GM19455 (cell line): ENCODE measurements at regions not wholly inside any gene's neighbourhood (a gene's known extent, or its start where the extent isn't known, plus 50 kb on each side); places are given as distances from the start of the nearest gene placed in this dataset.

Experiments
- ATAC-seq: cut with Tn5 transposase; IDR thresholded peaks from one replicate; pipeline ENCODE4 v1.9.1; 2021; ENCODE audit not compliant: unreplicated experiment

- no peak for ATAC-seq
These were observed 273.3 kb upstream of the SEMA6A start for GRCh38 chr5:116847960-116848359.

- no peak for ATAC-seq
These were observed 269.4 kb upstream of the SEMA6A start for GRCh38 chr5:116844015-116844414.

- no peak for ATAC-seq
These were observed 267.9 kb upstream of the SEMA6A start for GRCh38 chr5:116842514-116842961.

- no peak for ATAC-seq
These were observed 267.1 kb upstream of the SEMA6A start for GRCh38 chr5:116841734-116842133.

GRCh38 chr5:116838011-116838536, 263.5 kb upstream of the SEMA6A start:
- ATAC-seq, result no peak

GRCh38 chr5:116834796-116835515, 260.3 kb upstream of the SEMA6A start:
- no peak for ATAC-seq

- no peak for ATAC-seq
These were observed 255.5 kb upstream of the SEMA6A start for GRCh38 chr5:116830079-116830478.

GRCh38 chr5:116827078-116827477, 252.5 kb upstream of the SEMA6A start:
- ATAC-seq, result no peak

GRCh38 chr5:116825486-116825885, 250.9 kb upstream of the SEMA6A start:
- ATAC-seq, result no peak

- ATAC-seq, result no peak
These were observed 250.3 kb upstream of the SEMA6A start for GRCh38 chr5:116824751-116825438.

- ATAC-seq, result no peak
These were observed 240.2 kb upstream of the SEMA6A start for GRCh38 chr5:116814626-116815385.

GRCh38 chr5:116813906-116814305, 239.3 kb upstream of the SEMA6A start:
- ATAC-seq, result no peak

GRCh38 chr5:116813356-116813755, 238.7 kb upstream of the SEMA6A start:
- no peak for ATAC-seq

GRCh38 chr5:116810951-116811350, 236.3 kb upstream of the SEMA6A start:
- ATAC-seq, result no peak

- ATAC-seq, result no peak
These were observed 232.2 kb upstream of the SEMA6A start for GRCh38 chr5:116806836-116807235.

- no peak for ATAC-seq
These were observed 224.8 kb upstream of the SEMA6A start for GRCh38 chr5:116799401-116799800.

- no peak for ATAC-seq
These were observed 220.6 kb upstream of the SEMA6A start for GRCh38 chr5:116795189-116795588.

GRCh38 chr5:116789522-116789921, 214.9 kb upstream of the SEMA6A start:
- no peak for ATAC-seq

GRCh38 chr5:116788851-116789403, 214.3 kb upstream of the SEMA6A start:
- ATAC-seq, result no peak

- no peak for ATAC-seq
These were observed 212.9 kb upstream of the SEMA6A start for GRCh38 chr5:116787570-116787969.

- no peak for ATAC-seq
These were observed 210.5 kb upstream of the SEMA6A start for GRCh38 chr5:116785106-116785505.
